GM18517 (cell line): ENCODE measurements at regions not wholly inside any gene's neighbourhood (a gene's known extent, or its start where the extent isn't known, plus 50 kb on each side); places are given as distances from the start of the nearest gene placed in this dataset.

Experiments used
- ATAC-seq: cut with Tn5 transposase; IDR thresholded peaks from one replicate; pipeline ENCODE4 v1.9.1; 2021; ENCODE audit warnings: mild to moderate bottlenecking, moderate library complexity; ENCODE audit not compliant: unreplicated experiment

- ATAC-seq: no peak
Measured at GRCh38 chr2:117698819-117699218, 115.7 kb upstream of the DDX18 start.

DNA sequence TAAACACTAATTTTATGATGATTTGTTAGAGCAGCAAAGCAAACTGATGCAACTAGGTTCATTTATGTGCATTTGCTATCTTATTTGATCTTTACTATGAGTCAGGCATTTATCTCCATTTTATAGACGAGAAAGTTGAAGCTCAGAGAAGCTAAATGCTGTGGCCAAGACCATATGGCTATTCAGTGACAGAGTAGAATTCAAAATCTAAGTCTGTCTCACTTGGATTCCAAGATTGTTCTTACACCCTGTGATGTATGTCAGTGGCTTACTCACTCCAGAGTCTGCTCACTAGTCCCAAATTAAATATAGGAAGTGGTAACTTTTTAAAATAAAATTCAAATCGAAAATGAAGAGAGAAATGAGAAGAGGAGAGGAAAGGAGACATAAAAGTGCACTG lies 114.0 kb upstream of the DDX18 start:
- no peak for ATAC-seq

- ATAC-seq: no peak
Measured at GRCh38 chr2:117701365-117701764, 113.1 kb upstream of the DDX18 start.

- no peak for ATAC-seq
Measured at GRCh38 chr2:117702098-117702497, 112.4 kb upstream of the DDX18 start.

GRCh38 chr2:117703858-117704257 lies 110.6 kb upstream of the DDX18 start:
- ATAC-seq: no peak

- no peak for ATAC-seq
Measured at GRCh38 chr2:117704818-117705217, 109.7 kb upstream of the DDX18 start.

GRCh38 chr2:117707874-117708273 lies 106.6 kb upstream of the DDX18 start:
- no peak for ATAC-seq

DNA sequence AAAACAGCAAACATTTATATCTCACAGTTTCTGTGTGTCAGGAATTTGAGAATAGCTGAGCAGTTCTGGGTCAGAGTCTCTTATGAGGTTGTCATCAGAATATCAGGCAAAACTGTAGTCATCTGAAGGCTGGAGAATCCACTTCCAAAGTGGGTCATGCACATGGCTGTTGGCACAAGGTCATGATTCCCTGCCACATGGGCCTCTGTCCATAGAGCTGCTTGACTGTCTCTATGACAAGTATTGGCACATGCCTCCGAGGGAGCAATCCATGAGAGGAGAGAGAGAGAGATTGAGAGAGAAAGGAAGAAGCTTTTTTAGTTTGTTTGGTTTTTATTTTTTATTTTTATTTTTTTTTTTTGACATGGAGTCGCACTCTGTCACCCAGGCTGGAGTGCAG lies 101.8 kb upstream of the DDX18 start:
- no peak for ATAC-seq

DNA sequence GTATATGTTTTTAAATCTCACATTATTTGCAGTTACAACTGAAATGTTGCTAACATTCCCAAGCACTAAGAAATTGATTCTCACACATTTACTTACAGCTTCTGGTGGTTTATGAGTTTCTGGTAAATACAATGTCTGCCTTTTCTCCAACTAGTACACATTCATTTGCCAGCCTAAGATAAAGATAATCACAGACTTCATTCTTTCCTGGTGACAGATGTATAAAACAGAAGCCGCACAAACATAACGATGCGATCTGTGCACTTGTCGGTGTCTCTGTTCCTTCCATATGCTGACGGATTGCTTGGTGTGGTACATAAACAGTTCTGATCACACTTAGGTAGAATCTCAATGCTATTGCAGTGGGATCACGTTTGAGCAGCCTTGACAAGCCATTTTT lies 100.4 kb upstream of the DDX18 start:
- ATAC-seq: no peak

GRCh38 chr2:117714745-117715417 lies 99.6 kb upstream of the DDX18 start:
- ATAC-seq: no peak

- no peak for ATAC-seq
Measured at GRCh38 chr2:117716505-117716904, 98.0 kb upstream of the DDX18 start.

DNA sequence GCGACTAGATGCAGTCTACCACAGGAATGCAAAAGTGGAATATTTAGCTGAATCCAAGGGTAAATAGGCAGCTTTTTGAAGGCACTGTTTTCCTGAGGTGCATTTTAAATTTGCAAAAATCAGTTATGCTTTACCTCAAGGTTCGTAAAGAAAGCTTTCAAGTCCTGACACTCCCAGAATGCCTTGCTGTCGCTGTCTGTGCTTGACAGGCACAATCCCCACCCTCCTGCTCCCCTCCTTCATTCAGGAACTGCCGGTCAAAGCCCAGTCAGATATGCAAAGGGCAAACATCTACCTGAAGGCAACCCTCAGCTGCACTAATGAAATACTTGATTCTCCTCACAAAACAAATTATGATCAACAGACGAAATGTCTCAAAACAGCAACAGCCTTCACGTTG lies 97.4 kb upstream of the DDX18 start:
- no peak for ATAC-seq

- no peak for ATAC-seq
Measured at GRCh38 chr2:117718048-117718447, 96.4 kb upstream of the DDX18 start.

DNA sequence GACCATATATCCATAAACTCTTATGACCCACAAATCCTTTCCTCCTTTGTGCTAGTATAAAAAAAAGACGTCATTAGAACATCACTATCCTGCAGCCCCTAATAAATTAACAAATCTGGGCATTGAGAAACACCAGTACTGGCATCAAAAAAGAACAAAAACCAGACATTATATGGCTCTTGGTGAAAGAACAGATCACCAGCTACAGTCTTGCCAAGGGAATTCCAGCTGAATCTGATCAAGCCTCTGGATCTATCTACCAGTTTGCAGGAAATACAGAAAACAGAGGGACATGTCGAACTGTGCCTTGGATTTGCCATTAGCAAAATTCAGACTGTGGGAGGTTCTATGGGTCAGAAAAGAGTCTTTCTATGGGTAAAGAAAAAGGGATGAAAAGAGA lies 93.7 kb upstream of the DDX18 start:
- no peak for ATAC-seq

DNA sequence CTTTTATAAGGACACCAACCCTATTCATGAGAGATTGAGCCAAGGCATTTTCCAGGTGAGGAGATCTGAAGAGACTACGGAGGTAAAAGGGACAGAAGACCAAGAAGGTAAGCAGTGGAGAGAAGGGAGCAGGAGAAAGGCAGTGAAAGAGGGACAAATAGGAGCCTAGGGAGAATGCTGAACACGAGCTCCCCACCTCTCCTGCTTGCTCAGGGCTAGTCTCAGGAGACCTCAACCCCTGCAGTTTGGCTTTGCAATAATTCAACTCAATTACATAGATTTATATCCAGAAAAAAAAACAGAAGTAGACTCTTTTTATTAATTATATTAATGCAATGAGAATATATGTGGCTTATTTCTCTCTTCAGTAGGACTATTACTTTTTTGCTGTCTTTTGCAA lies 91.0 kb upstream of the DDX18 start:
- no peak for ATAC-seq

GRCh38 chr2:117723888-117724434 lies 90.5 kb upstream of the DDX18 start:
- no peak for ATAC-seq

GRCh38 chr2:117726747-117727146 lies 87.7 kb upstream of the DDX18 start:
- no peak for ATAC-seq

- ATAC-seq: no peak
Measured at GRCh38 chr2:117737846-117738245, 76.6 kb upstream of the DDX18 start.

GRCh38 chr2:117738991-117739839 lies 75.3 kb upstream of the DDX18 start:
- ATAC-seq: no peak

GRCh38 chr2:117745537-117745936 lies 69.0 kb upstream of the DDX18 start:
- ATAC-seq: no peak

- no peak for ATAC-seq
Measured at GRCh38 chr2:117755768-117756167, 58.7 kb upstream of the DDX18 start.

DNA sequence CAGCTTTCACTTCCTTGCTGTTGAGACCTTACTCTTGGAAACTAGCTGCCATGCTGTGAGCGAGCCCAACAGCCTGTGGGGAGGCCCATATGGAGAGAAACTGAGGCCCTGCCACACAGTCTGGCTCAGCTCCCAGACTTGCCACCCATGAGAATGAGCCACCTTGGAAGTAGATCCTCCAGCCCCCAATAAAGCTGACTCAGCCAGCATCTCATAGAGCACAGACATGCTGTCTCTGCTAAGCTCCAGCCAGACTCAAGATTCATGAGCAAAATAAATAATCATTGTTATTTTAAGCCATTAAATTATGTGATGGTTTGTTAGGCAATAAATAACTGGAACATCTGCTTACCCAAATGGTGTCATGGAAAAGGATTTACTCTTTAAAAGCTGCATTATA lies 53.6 kb upstream of the DDX18 start:
- ATAC-seq: no peak
